ENCODE measurements at regions not wholly inside any gene's neighbourhood (a gene's known extent, or its start where the extent isn't known, plus 50 kb on each side); places are given as distances from the start of the nearest gene placed in this dataset.

DNA sequence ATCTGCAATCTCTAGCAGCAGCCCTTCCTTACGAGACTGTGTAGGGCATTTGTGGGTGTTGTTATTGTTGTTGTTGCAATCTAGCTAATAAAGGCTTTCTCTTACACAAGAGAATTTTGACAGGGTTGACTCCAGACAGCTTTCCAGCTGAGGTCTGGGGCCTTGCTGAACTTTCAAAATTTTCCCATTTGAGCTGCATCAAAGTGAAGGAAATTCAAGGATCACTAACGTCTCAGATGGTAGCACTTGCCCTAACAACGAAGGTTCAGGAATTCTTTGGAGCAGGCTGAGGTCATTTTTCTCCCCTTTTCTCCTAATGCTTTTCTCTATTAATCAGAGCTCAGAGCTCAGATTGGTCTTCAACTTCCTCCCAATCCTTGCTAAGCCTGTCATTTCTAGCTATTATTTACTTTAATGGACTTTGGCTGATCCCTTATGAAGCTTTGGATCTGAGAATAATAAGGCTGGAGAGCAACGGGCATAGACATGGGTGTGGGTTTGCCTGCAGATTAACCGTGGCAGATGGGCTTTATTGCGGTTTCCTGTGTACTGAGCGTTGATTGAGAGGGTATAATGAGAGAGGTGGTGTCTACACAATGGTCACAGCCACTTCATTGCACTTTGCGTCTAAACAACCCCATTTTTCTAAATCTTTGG, 614.0 kb upstream of the AGTR1 start:
- no peak for DNase-seq (ENCODE audit: low spot score)

DNA sequence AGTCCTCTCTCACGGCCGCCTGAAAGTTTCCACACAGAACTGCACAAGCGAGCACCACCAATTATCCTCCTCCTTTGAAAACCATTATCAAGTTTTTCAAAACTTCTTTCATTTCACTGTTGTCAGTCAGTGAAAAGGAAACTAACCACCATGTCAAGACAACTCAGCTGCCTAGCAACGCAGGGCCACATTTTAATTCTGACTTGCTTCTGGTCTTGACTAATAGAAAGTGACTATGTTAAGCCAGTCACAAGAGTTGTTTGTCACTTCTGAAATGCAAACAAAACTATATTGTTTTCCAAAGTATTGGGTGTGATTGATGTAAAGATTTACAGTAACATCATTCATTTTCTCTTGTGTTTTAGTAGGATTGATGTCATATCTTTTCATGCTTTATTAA, 612.8 kb upstream of the AGTR1 start:
- DNase-seq (ENCODE audit: low spot score), result no peak

DNA sequence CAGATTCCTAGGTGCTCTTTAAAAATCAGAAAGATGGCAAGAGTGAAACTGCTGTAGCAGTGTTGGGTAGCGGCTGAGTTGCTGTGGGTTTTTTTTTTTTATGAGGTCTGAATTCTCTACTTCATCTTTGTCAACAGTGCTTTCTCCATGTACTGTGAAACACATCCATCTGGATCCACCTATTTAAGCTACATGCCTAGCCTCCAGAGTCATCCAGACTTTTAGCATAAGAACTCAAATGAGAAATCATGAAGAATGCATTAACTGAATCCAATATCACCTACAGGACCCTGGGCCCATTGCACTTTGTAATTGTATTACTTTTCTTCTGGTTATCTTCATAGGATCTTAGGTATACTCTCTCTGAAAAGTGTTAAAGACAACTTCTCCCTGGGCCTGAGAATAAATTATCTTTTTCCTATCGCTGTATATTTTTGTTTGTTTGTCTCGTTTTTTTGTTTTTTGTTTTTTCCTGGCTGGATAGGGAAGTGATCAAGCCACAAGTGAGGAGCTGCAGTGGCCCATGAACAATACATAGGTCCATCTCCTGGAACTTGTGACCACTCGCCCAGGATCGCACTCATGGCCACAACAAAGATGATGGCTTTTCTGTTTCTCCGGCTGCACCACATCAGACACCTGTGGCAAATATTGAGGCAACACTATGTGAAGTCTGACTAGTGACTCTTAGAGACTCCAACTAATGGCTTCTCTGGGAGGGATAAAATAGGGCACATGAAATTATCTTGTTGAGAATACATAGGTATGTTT, 609.9 kb upstream of the AGTR1 start:
- no peak for DNase-seq (ENCODE audit: low spot score)

DNA sequence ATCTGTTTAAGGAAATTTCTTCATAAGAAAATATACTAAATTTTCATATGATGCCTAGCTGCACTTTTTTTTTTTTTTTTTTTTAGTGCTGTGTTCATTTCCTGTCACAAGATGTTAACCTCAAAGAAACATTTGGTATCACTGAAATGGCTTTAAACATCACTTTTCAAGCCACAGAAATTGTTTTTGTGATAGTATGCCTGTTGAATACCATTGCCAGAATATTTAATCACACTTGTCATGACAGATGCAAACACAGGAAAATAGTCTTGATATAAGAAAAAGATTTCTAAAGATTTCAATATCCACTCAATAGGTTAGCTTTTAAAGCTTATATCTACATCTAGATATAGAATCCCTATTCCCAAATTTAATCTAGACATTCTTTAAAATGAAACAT, 608.5 kb upstream of the AGTR1 start:
- DNase-seq (ENCODE audit: low spot score), result no peak

DNA sequence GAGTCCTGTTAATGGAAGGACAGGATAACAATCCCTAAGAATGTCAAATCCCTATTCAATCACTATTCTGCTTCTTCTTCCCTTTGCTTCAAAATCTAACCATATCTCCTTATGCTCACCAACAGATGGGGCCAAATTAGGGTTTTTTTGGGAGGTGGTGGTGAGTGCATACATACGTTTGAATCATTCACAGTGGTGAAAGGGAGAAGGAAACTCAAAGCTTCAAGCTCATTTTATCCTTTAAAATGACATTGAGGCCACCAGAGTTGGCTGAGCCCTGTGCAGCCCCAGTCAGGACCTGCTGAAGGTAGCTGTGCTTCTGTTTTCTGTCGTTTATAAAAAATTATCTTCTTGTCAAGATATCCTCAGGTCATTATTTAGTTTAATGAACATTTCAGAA, 607.5 kb upstream of the AGTR1 start:
- no peak for DNase-seq (ENCODE audit: low spot score)

DNA sequence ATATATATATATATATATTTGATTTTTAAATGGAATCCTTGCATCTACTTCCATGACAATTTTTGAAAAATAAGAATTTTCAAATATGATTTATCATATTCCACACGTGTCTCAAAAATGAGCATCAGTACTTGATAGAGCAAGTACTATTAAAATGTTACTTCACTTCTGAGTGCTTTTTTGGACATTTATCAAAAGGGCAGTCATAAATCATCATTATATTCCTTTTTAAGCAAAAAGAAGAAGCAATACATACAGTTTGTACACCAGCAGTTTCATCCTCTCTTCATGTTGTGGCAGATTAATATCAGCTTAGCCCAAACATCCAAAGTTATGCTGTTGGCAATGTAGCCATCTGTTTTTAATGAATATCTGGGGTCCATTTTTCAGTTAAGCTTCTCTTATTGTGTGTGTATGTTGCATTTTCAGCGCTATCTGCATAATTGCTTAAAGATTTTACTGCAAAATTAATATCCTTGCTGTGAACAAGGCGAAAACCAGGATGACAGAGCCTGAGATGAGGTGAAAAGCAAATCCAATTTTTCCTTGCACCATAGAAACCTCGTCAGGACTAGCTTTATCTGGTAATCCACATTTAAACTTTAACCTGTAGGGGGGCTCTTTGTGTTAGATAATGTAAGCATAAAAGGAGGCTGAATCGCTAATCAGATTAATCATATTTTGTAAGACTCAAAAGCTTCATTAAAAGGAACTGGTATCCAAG, 604.9 kb upstream of the AGTR1 start:
- DNase-seq (ENCODE audit: low spot score), result no peak

DNA sequence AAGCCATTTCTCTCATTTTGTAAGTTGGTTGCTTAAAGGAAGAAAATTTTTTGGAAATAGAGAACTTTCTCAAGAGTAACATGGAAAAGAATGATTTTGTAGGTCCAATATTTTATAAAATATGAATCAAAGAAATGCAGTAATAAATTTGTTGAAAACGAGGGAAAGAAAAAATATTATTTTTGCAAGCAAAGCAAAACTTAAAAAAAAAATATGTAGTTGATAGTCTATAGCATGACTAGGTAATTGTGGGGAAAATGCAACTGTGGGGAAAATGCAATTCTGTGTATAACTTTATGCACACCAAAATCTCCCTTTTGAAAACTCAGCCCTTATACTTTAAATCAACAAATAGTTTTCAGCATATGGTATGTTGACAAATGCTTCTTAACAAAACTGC, 604.0 kb upstream of the AGTR1 start:
- DNase-seq (ENCODE audit: low spot score), result no peak

DNA sequence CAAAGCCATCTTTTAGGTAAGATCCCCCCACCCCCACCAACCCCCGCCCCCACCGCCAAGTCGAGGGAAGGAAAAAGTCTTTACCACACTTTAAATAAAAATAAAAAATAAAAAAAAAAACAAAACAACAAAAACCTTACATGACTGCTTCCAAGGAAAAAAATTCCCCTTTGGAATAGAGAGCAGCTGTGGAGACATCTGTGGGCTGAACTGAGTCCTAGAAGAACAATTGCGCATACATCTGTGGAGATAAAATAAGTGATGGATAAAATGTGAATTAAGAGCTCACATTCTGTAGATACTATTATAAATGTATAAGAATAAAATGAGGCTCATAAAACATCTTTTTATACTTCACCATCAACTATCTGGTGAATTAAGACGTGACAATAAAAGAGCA, 601.7 kb upstream of the AGTR1 start:
- DNase-seq (ENCODE audit: low spot score), result no peak

DNA sequence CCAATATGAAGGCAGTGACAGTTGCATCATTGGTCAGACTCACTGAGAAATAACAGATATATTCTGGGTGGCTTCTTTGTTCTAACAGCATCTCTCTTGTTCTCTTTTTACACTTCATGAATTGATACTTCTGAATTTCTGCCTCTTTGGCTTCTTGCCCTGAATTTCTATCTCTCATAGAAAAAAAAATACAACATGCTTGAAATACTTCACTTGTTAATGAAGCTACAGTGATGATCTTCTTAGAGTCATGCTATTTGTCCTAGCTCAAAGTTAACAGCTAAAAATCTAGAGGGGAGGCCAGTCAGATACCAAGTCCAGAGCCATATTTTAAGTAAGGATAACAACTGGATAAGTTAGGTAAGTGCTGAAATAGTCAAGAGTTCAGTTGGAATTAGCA, 597.2 kb upstream of the AGTR1 start:
- no peak for DNase-seq (ENCODE audit: low spot score)

DNA sequence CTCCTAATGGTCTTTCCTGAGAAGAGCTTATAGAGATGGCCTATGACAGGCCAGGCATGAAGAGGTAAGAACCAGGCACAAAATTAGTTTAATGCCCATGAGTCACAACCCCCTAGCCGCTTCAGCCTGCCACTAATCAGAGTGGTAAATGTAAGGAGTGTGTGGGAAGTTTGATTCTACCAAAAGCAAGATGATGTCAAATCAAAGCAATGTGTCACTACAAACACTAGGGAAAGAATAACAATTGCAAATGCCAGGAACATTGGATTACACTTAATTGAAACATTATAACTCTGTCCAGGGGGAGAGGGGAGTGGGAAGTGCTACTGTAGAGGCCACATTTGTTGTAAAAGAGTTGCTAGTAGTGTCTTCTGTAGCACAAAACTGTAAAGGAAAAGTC, 596.6 kb upstream of the AGTR1 start:
- peak; percentile 9 for DNase-seq (ENCODE audit: low spot score)

DNA sequence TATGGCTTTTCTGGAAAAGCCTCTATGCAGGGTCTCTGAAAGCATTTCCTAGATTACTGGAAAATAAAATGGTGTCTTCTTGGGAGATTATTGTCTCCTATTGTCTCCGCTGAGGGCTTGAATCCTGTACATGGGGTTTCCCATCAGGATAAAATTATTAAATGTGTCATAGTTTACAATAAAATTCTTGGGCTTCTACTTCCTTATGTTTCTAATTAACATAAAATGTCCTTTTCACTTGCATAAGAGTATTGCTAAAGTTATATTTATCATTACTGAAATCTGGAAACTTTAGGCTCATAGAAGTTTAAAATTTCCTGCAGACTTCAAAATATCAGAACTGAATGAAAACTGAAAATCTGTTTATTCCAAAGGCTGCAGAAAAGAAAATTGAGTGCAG, 595.5 kb upstream of the AGTR1 start:
- no peak for DNase-seq (ENCODE audit: low spot score)

DNA sequence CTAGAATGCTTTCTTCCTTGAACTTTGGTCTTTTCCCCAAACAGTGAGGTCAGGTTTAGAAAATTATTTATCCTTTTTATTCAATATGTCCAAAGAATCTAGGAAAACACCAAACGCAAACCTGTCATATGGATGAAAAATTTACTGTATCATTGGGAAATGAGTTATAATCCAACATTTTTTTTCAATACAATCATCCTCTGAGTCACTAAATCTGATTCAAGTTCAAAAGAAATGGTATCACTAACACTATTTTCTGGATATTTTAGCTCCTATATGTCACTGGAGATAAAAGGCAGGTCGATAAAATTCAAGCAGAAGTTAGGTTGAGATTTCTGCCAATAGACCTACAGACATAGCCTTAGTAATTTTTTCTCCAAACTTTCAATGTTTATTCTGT, 591.6 kb upstream of the AGTR1 start:
- no peak for DNase-seq (ENCODE audit: low spot score)

DNA sequence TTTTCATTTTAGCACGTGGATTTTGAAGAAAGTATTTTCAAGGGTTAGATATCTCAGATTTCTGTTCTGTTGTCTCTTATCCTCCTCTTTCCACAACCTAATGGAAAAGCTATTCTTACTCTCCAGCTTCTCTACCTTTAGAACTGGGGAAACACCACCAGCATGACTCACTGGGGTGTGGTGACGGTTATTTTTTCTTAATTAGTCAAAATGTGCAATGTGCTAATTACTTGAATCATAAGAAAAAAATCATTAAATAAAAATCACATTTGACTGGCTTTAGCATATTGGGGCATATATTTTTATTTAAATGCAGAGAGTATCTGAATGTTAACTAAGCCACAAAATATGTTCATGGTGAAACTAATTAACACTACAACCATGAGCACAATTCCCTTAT, 570.7 kb upstream of the AGTR1 start:
- DNase-seq (ENCODE audit: low spot score), result no peak

DNA sequence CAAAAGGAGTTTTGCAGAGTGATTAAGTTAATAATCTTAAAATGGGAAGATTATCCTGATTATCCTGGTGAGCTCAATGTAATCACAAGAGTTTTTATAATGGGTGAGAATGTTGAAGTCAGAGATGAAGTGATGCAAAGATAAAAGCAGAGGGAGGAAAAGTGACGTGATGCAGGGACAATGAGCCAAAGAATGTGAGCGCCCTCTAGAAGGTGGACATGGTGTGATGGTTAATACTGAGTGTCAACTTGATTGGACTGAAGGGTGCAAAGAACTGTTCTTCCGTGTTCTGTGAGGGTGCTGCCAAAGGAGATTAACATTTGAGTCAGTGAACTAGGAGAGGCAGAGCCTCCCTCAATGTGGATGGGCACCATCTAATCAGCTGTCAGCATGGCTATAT, 569.6 kb upstream of the AGTR1 start:
- no peak for DNase-seq (ENCODE audit: low spot score)

DNA sequence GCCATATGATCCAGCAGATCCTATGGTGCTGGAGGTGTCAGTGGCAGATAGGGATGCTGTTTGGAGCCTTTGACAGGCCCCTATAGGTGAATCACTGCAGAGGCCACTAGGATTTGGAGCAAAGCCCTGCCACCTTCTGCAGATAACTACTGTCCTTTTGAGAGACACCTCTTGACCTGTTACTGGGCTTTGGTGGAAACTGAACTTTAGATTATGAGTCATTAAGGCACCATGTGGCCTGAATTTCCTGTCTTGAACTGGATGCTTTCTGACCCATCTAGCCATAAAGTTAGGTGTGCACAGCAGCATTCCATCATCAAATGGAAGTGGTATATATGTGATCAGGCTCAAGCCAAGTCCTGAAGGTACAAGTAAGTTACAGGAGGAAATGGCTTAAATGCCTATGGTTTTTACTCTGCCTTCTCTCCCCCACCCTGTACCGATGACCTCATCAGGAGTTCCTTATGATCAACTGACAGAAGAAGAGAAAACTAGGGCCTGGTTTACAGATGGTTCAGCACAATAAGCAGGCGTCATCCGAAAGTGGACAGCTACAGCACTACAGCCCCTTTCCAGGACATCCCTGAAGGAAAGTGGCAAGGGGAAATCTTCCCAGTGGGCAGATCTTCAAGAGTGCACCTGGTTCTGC, 565.6 kb upstream of the AGTR1 start:
- DNase-seq (ENCODE audit: low spot score), result no peak

DNA sequence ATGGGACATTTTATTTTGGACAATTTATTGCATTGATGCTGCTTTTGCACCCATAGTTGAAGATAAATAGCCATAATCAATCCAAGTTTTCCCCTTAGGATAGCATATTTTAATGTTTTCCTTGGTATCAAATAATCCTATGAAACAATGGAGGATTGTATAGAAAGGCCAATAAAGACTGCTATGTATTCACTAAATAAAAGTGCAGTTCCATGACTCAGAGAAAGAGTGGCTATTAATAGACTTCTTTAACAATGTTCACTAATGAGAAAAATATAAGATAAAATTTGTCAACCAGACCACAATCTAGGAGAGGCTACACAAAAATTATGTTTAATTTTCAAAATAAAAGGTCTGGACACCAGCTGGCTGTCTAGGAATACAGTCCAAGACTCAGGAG, 560.9 kb upstream of the AGTR1 start:
- DNase-seq (ENCODE audit: low spot score), result no peak

DNA sequence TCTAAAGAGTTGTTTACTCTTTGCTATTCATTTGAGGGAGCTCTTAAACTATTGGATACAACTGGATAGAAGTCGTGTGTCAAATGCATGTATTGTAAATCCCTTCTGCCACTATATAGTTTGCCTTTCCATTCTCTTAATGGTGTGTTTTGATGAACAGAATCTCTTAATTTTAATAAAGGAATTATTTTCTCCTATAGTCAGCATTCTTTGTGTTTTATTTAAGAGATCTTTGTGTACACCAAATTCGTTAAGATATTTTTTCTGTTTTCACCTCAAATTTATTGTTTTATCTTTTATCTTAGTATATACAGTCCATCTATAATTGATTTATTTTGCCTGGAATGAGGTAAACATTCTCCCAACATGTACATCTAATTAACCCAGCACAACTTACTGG, 551.5 kb upstream of the AGTR1 start:
- DNase-seq (ENCODE audit: low spot score), result no peak

DNA sequence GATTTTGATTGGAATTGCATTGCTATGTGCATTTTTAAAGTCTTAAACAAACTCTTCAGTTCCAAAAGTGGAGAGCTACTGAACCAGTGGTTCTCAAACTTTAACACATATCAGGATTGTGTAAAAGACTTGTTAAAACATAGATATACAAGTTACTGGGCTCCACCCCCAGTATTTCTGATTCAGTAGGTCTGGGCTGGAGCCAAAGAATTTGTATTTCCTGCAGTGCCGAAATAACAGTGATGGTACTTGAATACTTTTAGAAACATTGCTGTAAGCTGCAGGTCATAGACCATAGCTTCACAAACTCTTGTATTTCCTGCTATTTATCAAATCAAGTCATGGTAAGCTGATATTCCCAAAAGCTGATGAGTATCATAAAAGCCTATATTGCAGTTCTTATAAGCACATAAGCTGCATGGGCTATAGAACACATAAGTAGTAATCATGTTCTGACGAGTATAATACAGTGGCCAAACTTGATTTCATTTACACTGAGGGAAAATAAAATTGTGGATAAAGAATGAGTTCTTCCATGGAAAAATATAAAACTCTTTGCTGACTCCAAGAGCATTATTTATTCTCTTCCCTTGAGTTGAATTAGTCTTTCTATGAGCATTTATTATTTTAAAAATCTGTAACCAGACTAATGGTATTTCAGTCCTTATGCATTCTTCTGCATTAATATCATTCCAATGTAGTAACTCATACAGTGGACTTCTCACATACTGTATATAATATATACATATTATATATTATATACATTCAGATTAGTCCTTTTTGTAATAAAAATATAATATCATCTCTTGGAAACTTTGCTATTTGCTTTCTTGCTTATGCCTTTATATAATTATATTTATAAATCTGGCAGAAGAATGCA, 550.5 kb upstream of the AGTR1 start:
- DNase-seq (ENCODE audit: low spot score), result peak; percentile 30

DNA sequence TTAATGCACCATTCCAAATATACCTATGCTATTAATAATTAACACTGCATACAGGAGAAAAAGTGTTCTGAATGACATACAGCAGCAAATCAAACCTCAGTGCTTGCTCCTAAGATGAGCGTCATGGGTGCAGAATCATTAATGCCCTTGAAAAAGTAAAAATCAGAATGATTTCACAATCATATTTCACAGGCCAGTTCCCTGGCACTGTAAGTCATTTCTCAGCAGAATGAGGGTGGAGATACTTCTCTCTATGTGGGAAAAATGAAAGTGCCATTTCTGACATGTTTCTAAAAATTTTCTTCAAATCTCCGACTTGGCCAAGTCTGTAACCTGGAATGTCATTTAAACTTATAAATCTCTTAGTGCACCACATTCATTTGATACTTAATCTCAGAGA, 549.8 kb upstream of the AGTR1 start:
- peak; percentile 8 for DNase-seq (ENCODE audit: low spot score)

DNA sequence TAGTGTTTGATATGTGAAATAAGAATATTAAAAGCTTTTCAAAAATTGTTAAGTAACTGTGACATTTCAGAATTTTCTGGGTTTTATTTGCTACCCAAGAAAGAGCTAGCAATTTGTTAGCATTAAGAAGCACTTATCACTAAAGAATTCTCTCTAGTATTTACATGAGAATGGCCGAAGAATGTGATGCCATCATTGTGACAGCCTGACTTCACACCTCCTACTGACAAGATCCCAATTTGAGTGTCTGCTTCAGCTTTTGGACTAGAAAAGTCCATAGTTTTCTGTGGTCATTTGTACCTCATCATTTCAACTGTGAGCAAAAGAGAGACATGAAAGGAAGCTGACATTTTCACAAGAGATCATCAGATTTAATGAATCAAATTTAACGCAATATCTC, 548.1 kb upstream of the AGTR1 start:
- DNase-seq (ENCODE audit: low spot score), result no peak

DNA sequence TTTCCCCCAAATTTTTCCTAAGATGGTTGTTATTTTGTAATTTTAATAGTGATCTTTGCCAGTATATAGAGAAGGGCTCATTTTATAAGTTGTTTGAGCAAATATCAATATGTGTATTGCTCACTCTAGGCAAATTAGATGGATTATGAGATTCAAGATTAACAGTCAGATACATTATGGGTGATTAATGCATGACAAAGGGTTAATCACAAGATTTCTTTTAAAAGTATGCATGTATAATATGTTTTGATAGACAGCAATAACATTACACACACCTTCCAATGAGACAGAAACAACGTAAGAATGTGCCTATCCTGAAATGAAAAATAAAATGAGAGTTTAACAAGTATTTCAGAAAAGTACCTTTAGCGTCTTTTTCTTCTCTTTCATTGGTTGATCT, 547.6 kb upstream of the AGTR1 start:
- DNase-seq (ENCODE audit: low spot score), result no peak

DNA sequence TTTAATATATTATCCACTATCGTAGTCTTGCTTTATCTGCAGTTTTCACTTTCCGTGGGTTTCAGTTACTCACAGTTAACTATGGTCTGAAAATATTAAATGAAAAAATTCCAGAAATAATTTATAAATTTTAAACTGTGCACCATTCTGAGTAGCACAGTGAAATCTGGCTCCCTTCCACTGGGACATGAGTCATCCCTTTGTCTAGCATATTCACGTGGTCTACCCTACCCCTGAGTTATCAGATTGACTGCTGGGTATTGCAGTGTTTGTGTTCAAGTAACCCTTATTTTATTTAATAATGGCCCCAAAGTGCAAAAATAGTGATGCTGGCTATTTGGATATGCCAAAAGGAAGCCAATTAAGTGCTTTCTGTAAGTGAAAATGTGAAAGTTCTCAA, 539.5 kb upstream of the AGTR1 start:
- peak; percentile 31 for DNase-seq (ENCODE audit: low spot score)

Data from AG20443 (cell line).